Vagina (tissue), 2 donors: ENCODE measurements at regions not wholly inside any gene's neighbourhood (a gene's known extent, or its start where the extent isn't known, plus 50 kb on each side); places are given as distances from the start of the nearest gene placed in this dataset.

Experiments used
- POLR2A ChIP-seq, 2 donors: fragments of 450-650 bp; IDR thresholded peaks; one replicate each; pipeline ENCODE4 v1.6.1; 2017; ENCODE audit warnings: antibody characterized with exemption in 2 of 2, mild to moderate bottlenecking in 2 of 2, moderate library complexity in 2 of 2
- TF ChIP-seq, protein P1 (sequence below), 3 experiments: fragments of 450-650 bp in 2 of 3; fragments of 200-600 bp in 1 of 3; sonication (generic) in 1 of 3; IDR thresholded peaks; one replicate each; pipeline ENCODE4 v1.5.1; 2017 to 2019; ENCODE audit warnings: antibody characterized with exemption in 3 of 3, mild to moderate bottlenecking in 2 of 3, moderate library complexity in 2 of 3

DNA sequence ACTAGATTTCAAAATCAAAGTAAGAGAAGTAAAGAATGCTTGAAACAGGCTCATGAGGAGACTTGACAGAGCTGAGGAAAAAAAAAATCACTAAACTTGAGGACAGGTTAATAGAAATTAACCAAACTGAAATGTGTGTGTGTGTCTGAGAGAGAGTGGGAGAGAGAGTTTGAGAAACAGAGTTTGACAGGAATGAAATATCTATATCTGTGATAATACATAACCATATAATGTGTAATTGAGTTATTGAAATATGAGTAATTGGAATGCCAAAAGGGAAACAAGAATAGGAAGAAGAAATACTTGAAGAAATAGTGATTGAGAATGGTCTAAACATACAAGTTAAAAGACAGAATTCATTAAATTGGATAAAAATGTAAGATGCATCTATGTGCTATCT, 268.0 kb upstream of the CHRM2 start:
- no peak for TF ChIP-seq POLR2A (IDR thresholded peaks at IDR 0.05)
- TF ChIP-seq, protein P1, sequence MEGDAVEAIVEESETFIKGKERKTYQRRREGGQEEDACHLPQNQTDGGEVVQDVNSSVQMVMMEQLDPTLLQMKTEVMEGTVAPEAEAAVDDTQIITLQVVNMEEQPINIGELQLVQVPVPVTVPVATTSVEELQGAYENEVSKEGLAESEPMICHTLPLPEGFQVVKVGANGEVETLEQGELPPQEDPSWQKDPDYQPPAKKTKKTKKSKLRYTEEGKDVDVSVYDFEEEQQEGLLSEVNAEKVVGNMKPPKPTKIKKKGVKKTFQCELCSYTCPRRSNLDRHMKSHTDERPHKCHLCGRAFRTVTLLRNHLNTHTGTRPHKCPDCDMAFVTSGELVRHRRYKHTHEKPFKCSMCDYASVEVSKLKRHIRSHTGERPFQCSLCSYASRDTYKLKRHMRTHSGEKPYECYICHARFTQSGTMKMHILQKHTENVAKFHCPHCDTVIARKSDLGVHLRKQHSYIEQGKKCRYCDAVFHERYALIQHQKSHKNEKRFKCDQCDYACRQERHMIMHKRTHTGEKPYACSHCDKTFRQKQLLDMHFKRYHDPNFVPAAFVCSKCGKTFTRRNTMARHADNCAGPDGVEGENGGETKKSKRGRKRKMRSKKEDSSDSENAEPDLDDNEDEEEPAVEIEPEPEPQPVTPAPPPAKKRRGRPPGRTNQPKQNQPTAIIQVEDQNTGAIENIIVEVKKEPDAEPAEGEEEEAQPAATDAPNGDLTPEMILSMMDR (IDR thresholded peaks at IDR 0.05): no peak
